Fibroblast of lung (primary cell): ENCODE measurements at regions not wholly inside any gene's neighbourhood (a gene's known extent, or its start where the extent isn't known, plus 50 kb on each side); places are given as distances from the start of the nearest gene placed in this dataset.

Source experiments
- DNase-seq, 2 donors: peaks; one replicate each; pipeline versions ENCODE4 v3.0.0 to v3.0.0-alpha.2; 2010; ENCODE audit warnings: low read depth in 2 of 2
- H2AFZ ChIP-seq: 2 replicates; pipeline ENCODE4 v1.5.1; 2012; ENCODE audit warnings: low read length, control low read depth, inconsistent platforms
- H3K27ac ChIP-seq: 2 replicates; pipeline ENCODE4 v1.5.1; 2011; ENCODE audit warnings: low read length, control low read depth; ENCODE audit not compliant: insufficient read depth
- H3K27me3 ChIP-seq: 2 replicates; pipeline ENCODE4 v1.5.1; 2011; ENCODE audit warnings: mild to moderate bottlenecking, low read length; ENCODE audit not compliant: control insufficient read depth, insufficient read depth
- H3K36me3 ChIP-seq: 2 replicates; pipeline ENCODE4 v1.5.1; 2011; ENCODE audit warnings: low read length; ENCODE audit not compliant: control insufficient read depth, insufficient read depth
- H3K4me1 ChIP-seq: 2 replicates; pipeline ENCODE4 v1.5.1; 2011; ENCODE audit warnings: low read length; ENCODE audit not compliant: control insufficient read depth, insufficient read depth; ENCODE audit errors: extremely low read depth
- H3K4me2 ChIP-seq: 2 replicates; pipeline ENCODE4 v1.5.1; 2011; ENCODE audit warnings: low read length, control low read depth; ENCODE audit not compliant: insufficient read depth; ENCODE audit errors: extremely low read depth
- H3K4me3 ChIP-seq, 4 experiments: fragments of 200-600 bp in 1 of 4; sonication (generic) in 1 of 4; replicated peaks in 1 of 4; 2 replicates each; pipeline ENCODE4 v1.5.1; 2011 to 2016; ENCODE audit warnings: low read length in 4 of 4, low read depth in 3 of 4, mild to moderate bottlenecking in 3 of 4, control low read depth in 2 of 4, inconsistent platforms in 1 of 4, mixed read lengths in 1 of 4; ENCODE audit not compliant: insufficient read depth in 1 of 4; ENCODE audit errors: control extremely low read depth in 1 of 4
- H3K79me2 ChIP-seq: 2 replicates; pipeline ENCODE4 v1.5.1; 2012; ENCODE audit warnings: mild to moderate bottlenecking, low read length, inconsistent platforms; ENCODE audit not compliant: control insufficient read depth, insufficient read depth
- H3K9ac ChIP-seq: 2 replicates; pipeline ENCODE4 v1.5.1; 2011; ENCODE audit warnings: mild to moderate bottlenecking, low read length, control low read depth; ENCODE audit not compliant: insufficient read depth
- H3K9me3 ChIP-seq: 2 replicates; pipeline ENCODE4 v1.5.1; 2012; ENCODE audit warnings: low read depth, low read length; ENCODE audit not compliant: control insufficient read depth, insufficient read depth
- H4K20me1 ChIP-seq: 2 replicates; pipeline ENCODE4 v1.5.1; 2011; ENCODE audit warnings: low read length; ENCODE audit not compliant: control insufficient read depth, insufficient read depth; ENCODE audit errors: extremely low read depth
- EZH2 ChIP-seq: IDR thresholded peaks from 2 replicates; pipeline ENCODE4 v1.5.1; 2012; ENCODE audit warnings: low read length, control low read depth, mild to moderate bottlenecking; ENCODE audit errors: missing control alignments
- TF ChIP-seq, protein P1 (sequence below), 2 donors: IDR thresholded peaks in 1 of 2; conservative IDR thresholded peaks in 1 of 2; 1 replicate in 1 of 2; 2 replicates in 1 of 2; pipeline ENCODE4 v1.5.1; 2011 to 2012; ENCODE audit warnings: low read length in 2 of 2, control low read depth in 1 of 2, inconsistent platforms in 1 of 2, low read depth in 1 of 2, mild to moderate bottlenecking in 1 of 2

DNA sequence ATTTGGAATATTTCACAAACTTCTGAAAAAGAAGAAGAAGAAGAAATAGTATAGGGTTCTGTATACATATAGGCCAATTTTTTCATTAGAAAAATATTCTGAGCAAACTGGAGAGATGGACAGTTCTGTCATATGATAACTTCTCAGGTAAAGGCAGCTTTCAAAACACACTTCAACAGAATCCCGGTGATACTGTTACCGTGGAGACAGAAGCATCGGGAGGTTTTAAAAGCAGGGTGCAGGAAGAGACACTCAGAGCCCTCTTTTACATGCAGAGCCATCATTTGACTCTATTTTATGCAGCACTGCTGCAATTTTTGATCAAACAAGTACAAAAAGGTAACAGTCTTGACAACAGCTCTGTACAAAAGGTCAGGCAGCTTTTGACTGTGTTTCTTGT is 1785.4 kb downstream of the LRRC4C start:
- no peak overlapping the region for H3K27ac ChIP-seq
- TF ChIP-seq, protein P1, sequence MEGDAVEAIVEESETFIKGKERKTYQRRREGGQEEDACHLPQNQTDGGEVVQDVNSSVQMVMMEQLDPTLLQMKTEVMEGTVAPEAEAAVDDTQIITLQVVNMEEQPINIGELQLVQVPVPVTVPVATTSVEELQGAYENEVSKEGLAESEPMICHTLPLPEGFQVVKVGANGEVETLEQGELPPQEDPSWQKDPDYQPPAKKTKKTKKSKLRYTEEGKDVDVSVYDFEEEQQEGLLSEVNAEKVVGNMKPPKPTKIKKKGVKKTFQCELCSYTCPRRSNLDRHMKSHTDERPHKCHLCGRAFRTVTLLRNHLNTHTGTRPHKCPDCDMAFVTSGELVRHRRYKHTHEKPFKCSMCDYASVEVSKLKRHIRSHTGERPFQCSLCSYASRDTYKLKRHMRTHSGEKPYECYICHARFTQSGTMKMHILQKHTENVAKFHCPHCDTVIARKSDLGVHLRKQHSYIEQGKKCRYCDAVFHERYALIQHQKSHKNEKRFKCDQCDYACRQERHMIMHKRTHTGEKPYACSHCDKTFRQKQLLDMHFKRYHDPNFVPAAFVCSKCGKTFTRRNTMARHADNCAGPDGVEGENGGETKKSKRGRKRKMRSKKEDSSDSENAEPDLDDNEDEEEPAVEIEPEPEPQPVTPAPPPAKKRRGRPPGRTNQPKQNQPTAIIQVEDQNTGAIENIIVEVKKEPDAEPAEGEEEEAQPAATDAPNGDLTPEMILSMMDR (conservative IDR thresholded peaks at IDR 0.05 in 1 of 2, IDR thresholded peaks at IDR 0.05 in 1 of 2; ENCODE audit: low read depth in 1 of 2, low read length in 2 of 2) = no peak
- no peak for TF ChIP-seq EZH2
- no peaks in the 10 kb centered on the region for H3K9me3 ChIP-seq

DNA sequence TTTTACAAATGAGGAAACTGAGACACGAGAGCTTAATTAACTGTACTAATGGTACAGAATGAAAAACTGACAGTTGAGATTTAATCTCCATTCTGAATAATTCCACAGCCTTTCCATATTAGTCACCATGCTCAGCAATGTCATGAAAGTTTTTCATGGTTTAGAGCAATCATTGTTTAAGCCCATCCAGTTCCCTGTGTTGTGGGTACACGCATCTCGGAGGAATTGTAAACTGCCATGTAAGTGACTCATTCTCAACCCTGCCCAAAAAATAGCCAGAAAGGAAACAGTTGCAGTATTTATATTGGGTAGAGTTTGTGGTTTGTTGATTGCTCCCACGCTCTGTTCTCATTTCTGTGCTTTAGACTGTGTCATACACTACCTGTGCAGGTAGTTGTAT is 1790.8 kb downstream of the LRRC4C start:
- no peaks in the 10 kb centered on the region for H3K36me3 ChIP-seq
- peak in 1 of 2 donors; percentile 91 for DNase-seq
- H3K27me3 ChIP-seq = no peaks in the 10 kb centered on the region
- H4K20me1 ChIP-seq = no peaks in the 10 kb centered on the region
- H3K27ac ChIP-seq = no peak overlapping the region
- TF ChIP-seq, protein P1 (conservative IDR thresholded peaks at IDR 0.05 in 1 of 2, IDR thresholded peaks at IDR 0.05 in 1 of 2; ENCODE audit: low read depth in 1 of 2, low read length in 2 of 2) = no peak
- no peak for TF ChIP-seq EZH2
- H3K4me2 ChIP-seq = no peak overlapping the region
- H3K9ac ChIP-seq = no peak overlapping the region
- H3K9me3 ChIP-seq = no peaks in the 10 kb centered on the region
- H3K4me1 ChIP-seq = no peaks in the 10 kb centered on the region
- H2AFZ ChIP-seq = no peak overlapping the region
- no peak overlapping the region for H3K4me3 ChIP-seq
- no peaks in the 10 kb centered on the region for H3K79me2 ChIP-seq

More for the DNA sequence above, 1785.4 kb downstream of the LRRC4C start:
- Histone ChIP-seq H3K4me1 (no peaks in the 10 kb centered on the region), H3K4me2 (no peak overlapping the region), H3K9ac (no peak overlapping the region), H3K79me2 (no peaks in the 10 kb centered on the region), H3K36me3 (no peaks in the 10 kb centered on the region), H2AFZ (no peak overlapping the region), H3K4me3 (no peak overlapping the region), H3K27me3 (no peaks in the 10 kb centered on the region), H4K20me1 (no peaks in the 10 kb centered on the region)
- DNase-seq = no peak

DNA sequence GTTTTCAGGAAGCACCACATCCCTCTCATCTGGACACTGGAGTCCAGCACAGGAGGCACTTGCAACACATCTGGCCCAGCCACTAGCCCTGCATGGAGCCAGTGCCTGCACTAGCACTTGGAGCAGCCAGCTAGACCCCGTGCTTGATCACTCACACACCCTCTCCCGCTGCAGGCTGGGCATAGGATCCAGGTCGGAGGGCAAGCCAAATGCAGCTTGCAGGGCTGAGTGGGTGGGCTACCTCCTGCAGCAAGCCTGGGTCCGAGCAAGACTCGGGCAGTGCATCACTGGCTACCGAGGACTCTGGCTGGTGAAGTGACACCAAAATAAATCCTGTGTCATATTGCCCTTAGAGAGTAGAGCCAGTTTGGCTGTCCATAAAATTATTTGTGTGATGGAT is 1795.4 kb downstream of the LRRC4C start:
- no peak for TF ChIP-seq EZH2
- TF ChIP-seq, protein P1 (conservative IDR thresholded peaks at IDR 0.05 in 1 of 2, IDR thresholded peaks at IDR 0.05 in 1 of 2; ENCODE audit: low read depth in 1 of 2, low read length in 2 of 2) = no peak
- H4K20me1 ChIP-seq = no peaks in the 10 kb centered on the region
- no peak overlapping the region for H3K27ac ChIP-seq
- H3K4me2 ChIP-seq = no peak overlapping the region
- DNase-seq = no peak
- no peak overlapping the region for H3K9ac ChIP-seq
- no peaks in the 10 kb centered on the region for H3K79me2 ChIP-seq
- H3K27me3 ChIP-seq = no peaks in the 10 kb centered on the region
- H3K4me3 ChIP-seq = no peak overlapping the region
- no peaks in the 10 kb centered on the region for H3K4me1 ChIP-seq
- no peaks in the 10 kb centered on the region for H3K9me3 ChIP-seq
- H2AFZ ChIP-seq = no peak overlapping the region
- H3K36me3 ChIP-seq = no peaks in the 10 kb centered on the region
